Mucosa of gallbladder (tissue), 1 donor: ENCODE measurements at regions not wholly inside any gene's neighbourhood (a gene's known extent, or its start where the extent isn't known, plus 50 kb on each side); places are given as distances from the start of the nearest gene placed in this dataset.

Experiments used
- DNase-seq: peaks from one replicate; pipeline ENCODE4 v3.0.0-alpha.2; 2020; ENCODE audit warnings: low spot score
- donor health status: DM: no; HTN: no; CAD: no.

DNA sequence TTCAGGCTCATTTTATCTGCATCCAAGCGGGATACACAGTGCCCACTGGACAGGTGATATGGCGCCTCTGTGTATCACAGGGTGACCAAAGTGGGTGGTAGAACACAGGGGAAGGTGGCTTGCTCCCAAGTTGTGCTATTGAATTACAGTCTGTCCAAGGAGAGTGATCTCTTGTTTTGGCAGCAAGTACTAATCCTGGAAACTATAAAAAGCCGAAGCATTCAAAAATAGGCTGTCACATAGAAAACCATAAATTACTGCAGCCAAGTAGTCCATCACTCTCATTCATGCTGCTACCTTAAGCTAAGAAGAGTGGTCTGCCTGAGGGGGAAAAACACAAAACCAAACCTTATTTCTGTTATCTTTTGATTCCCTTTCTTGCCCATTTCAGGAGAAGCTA is 237.1 kb upstream of the POU3F3 start:
- DNase-seq, result no peak

DNA sequence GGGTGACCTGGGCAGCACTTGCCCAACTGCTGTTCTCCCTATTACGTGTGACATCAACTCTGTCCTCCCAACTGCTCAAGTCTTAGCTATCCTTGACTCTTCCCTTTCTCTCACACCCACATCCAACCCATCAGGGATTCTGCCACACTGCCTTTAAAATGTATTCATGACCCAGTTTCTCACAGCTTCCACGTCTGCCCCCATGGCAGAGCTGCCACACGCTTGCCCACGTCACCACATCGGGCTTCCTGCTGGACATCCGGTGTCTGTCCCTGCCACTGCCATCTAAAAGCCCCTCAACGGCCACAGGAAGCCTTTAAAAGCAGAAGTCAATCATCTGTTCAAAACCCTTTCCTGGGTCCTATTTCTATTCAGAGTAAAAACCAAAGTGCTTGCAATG is 233.1 kb upstream of the POU3F3 start:
- DNase-seq, result no peak

DNA sequence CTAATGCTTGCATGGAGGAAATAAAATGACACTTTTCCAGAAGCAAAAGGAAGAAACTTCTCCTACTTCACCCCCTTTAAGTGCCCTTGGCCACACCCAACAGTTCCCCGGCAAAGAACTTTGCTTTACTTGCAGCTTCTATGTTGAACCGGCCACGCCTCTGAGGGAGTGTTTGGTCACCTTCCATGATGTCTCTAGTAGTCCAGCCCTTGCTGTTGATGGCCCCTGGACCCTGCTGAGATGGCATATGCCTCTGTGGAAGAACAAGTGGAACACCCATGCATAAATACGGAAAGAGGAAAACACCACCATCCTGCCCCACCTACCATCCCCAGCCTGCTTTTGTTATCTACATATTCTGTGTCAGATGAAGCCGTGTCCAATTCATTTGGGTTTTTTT is 218.3 kb upstream of the POU3F3 start:
- no peak for DNase-seq

DNA sequence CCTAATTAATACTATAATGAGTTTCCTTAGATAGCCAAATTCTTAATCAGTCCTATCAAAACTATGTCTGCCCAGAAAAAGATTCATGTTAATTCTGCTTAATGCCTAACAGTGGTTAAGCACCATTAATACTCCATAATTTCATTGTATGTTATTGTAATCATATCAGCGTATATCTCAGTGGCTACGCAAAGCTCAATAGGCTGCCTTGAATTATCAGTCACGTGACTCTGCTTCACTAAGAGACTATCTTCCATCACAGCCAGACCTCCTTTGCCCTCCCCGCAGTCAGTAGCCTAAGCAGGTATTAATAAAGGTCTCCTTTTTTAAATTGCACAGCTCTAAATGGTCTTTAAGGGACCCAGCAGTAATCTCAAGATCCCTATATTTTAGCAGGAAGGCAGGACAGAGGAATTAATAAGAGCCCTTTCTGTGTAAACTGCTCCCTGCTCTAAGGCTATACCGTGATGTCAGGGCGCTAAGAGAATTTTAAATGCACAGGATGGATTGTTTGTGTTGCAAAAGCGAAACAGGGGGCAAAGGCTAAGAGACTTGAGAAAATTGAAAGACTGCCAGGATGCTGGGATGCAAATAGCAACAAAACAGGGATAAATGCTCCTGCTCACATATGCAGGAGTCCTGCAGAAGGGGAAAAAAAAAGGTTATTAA is 215.6 kb upstream of the POU3F3 start:
- no peak for DNase-seq

DNA sequence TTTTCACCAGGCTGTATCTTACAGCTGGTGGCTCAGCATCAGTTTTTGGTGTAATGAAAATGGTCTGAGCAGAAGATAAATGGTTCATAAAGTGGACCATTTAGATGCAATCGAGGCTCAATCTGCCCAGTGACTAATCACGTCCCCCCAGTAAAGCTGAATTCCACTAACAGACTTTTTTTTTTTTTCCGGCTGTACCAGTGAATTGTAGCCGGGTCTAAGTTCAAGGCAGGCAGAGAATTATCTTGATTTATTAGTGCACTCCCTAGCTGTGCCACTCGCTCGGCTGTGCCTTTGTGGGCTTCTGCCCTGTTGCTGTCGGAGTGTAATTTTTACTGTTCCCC is 215.1 kb upstream of the POU3F3 start:
- DNase-seq, result no peak

DNA sequence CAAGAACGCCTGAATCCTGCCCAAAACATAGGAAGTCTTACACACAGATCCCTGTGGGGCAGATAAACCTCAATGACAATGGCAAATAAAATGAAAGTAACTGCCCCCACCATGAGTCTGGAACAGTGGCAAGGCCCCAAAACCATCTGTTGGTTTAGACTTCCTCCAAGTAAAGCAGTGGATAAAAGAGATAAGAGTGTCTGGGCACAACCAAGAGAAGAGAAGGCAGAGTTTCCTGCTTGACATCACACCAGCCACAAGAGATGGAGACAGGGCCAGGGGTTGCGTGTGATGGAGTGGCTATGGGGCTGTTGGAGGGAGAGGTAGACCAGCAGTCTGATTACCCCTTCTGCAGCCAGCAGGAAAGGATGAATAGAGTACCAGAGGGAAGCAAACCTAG is 212.1 kb upstream of the POU3F3 start:
- no peak for DNase-seq

DNA sequence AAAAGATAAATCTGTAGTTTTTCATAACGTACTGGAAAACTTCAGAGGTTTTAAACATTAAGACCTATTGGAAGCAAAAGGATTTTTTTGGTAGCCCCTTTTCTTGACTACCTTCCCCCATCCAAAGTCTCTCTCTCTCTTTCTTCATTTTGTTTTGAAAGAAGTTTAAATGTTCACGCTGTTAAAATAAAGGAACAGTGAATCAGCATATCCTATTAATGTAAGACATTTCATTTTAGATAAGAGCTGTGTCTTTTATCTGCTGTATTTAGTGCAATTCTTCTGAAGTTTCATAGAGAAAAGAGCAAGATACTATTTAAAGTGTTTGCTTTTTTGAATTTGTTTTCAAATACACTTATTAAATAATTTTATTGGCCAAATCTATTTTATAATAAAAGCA is 205.5 kb upstream of the POU3F3 start:
- DNase-seq, result no peak

DNA sequence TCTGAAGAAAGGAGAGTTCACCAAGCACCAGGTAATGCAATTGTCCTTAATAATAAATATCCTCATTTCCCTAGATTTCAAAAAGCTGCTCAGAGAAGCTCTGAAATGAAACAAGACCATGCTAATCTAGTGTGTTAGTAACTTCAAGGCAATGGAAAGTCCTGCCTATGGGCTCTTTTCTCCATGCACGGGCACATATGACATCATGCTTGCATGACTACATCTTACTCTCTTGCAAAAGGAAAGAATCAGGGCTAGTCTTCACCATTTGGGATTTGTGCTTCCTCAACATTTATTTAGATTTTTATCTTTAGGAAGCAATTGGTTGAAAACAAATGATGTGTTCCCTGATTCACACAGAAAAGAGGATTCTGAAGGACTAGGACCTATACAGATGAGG is 204.0 kb upstream of the POU3F3 start:
- no peak for DNase-seq

DNA sequence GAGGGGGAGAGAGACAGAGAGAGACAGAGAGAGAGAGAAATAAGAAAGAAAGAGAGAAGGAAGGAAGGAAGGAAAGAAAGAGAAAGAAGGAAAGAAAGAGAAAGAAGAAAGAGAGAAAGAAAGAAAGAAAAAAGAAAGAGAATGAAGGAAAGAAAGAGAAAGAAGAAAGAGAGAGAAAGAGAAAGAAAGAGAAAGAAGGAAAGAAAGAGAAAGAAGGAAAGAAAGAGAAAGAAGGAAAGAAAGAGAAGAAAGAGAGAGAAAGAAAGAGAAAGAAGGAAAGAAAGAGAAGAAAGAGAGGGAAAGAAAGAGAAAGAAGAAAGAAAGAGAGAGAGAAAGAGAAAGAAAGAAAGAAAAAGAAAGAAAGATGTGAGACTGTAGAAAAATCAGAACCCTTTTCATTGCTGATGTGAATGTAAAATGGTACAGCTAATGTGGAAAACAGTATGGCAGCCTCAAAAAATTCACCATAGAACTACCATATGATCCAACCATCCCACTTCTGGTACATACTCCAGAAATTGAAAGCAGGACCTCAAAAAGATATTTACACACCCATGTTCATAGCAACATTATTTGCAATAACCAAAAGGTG is 203.4 kb upstream of the POU3F3 start:
- DNase-seq, result no peak

DNA sequence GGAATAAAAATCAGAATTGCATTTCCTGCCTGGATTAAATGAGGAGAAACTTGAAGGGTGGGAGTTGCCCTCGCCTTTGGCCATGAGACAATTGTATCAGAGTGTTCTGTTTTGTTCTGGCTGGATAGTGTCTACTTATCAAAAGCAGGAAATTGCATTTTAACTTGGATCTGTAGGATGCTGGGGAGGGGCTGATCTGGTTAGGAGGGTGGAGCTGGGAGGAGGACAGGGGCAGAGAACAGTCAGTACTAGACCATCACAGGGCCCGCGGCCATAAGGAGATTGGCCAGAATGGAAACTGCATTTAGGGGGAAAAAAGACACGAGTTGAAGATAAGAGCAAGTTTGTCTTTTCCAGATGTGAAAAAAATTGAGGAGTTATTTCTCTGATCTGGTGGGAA is 199.1 kb upstream of the POU3F3 start:
- DNase-seq, result no peak

DNA sequence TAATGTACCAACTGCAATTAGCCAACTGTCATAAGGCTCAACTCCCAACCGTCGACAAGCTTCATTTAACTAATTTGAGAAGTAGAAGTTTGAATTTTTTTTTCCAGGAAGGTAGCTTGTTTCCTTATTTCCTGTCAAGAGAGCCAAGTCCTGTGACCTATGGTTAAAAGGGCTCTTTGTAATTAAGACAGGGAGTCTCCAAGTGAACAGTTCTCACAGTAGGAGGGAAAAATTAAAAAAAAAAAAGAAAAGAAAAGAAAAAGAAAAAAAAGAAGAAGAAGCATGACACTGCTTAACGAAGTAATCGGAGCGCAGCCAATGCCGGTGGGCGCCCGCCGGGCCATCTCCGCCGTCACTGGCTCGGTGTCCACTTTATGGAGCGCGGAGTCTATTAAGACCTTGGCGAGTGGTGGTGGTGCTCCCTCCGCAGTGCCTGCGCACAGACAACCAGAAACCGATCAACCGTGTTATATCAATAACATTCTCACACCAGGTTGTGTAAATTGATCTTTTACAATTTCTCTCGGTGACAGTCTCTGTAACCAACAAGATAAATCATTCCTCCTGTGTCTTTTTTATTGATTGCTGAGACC is 197.2 kb upstream of the POU3F3 start:
- DNase-seq, result no peak

DNA sequence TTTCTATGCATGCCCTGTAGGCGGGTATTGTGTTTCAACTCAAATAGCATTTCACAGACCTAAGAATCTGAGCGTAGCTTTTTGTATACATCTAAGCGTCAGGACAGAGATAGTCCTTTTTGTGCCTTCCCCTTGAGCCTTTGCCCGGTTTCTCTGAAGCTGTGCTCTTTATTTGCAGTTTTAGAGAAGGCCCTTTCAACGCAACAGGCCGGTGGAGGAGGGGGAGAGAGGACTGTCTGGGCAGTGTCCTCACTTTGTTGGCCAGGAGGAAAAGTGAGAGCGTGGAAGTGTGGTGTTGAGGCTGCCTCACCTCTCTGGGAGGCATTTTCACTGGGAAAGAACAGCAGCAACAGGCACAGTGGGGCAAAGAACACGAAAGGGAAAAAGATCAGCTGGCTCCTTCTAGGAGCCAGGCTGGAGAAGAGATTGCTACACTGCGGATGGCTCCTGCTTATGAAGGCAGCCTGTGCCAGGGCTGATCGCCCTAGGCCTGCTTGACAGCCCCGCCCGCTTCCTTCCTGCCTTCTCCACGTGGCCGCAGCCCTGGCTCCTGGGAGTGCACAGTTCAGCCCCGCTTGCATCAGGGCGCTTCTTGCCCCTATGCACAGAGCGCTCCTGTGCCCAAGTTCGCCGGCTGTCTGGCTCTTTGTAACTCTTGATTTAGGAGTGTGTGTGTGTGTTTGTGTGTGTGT is 195.6 kb upstream of the POU3F3 start:
- DNase-seq, result no peak

DNA sequence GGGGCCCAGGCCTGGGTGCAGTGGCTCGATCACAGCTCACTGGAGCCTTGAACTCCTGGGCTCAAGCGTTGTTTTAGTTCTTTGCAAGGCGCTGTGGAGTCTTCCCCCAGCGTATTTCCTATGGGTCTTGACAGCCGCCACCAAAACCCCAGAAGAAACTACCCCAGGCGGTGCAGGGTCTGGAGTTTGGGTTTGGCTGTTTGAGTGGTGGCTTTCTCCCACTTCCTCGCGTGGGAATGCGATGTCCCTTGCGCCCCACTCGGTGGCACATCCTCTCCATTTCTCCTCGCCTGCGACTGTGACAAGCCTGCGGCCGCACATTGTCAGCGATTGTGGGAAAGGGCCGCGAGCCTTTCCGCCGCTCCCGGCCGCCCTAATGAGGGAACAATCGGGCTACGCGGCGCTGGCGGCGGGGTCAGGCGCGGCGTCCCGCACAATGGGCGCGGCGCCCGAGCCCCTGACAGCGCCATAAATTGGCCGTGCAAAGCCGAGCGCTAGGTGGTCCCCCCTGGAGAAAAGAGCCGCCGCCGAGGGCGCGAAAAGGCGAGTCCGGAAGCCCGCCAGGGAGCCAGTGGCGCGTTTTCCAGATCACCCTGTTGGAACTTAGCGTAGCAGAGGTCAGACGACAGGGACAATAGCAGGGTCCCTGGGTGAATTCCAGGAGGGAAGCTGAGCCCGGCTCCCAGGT is 194.9 kb upstream of the POU3F3 start:
- DNase-seq, result no peak

DNA sequence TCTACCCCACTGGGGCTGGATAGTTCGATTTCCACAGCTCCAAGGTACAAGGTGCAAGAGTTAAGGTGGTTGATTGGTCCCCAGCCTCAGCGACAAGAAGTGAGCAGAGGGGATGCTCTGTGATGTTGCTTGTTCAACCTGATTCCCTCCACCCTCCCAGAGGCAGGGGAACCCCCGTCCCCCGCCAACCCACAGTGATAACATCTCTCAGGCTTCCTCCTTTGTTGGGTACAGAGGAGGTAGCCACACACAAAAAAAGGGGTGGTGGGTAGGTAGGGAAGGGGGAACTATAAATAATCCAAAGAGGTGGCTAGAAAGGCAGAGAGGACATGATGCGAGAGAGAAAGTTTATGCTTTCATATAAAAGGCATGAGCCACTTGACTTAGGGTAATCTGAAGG is 192.9 kb upstream of the POU3F3 start:
- DNase-seq, result no peak

DNA sequence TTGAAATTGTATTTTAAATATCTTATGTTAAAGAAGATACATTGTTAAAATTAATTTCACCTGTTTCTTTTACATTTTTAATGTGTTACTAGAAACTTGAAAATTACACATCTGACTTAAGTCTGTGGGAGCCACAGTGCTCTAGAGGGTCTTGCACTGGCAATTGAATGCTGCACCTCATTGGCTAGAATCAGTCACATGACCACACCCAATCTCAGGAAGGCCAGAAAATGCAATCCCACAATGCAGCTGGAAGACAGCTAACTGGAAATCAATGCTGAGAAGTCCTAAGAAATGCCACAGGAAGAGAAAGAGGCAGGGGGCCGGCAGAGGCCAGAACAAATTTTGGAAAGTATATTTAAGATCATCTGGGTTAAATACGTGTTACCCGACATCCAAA is 189.2 kb upstream of the POU3F3 start:
- DNase-seq, result no peak

DNA sequence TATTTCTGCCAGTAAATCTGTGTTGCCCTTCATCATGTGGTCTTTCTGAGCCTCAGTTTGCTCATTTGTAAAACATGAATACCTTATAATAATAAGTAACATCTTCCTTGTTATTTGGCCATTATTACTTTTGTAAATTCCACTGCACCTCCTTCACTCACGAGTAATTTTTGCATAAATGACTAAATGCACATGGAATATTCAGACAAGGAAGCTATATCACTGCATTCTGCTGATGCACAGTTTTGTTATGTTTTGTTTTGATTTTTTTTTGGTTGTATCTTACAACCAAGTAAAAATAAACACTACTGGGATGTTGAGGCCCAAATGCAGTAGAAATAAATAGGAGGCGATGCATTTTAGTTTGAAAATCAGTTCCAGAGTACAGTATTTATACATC is 185.3 kb upstream of the POU3F3 start:
- no peak for DNase-seq

DNA sequence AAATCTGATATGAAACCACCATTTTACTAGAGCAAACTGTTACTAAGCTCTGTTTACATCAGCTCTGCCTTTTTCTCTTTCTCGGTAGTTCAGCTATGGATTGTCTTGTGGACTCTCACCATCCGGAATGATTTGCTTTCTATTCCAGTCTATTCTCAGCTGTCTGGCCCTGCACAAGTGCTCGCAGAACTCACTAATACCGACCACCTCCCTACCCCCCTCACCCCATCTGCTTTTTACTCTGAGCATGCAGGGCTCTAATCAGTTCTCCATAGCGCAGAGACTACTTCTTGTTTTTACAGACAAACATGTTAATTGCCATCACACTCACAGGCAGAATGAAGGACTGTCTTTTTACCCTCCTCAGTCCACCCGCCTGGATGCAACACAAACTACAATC is 180.7 kb upstream of the POU3F3 start:
- no peak for DNase-seq

DNA sequence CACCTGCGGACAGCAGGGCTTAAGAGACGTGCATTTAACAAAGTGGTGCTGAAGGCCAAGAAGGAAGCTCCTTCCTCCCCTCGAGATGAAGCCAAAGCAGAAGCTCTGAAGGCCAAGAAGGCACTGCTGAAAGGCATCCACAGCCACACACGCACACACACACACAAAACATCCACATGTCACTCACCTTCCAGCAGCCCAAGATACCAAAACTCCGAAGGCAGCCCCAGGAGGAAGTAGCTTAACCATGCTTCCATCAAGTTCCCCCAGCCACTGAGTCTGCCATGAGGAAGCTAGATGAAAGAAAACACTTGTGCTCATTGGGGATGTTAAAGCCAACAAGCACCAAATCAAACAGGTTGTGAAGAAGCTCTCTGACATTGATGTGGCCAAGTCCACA is 175.7 kb upstream of the POU3F3 start:
- DNase-seq, result no peak

DNA sequence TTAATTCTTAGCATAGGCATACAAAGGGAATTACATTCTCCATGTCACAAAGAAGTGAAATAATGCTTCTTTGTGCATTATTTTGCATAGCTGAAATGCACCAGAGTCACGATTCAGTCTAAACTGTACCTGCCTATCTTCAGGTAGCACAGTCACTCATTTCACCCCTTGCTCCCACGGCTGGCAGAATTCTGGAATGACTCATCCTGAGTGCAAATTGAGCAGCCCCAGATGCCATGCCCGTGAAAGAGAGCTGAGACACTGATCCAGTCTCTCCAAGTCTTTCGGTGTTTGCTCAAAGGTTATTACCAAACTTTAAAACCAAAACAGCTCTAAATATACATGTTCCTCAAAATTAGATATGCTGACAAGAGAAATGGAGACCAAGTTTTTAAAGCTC is 168.3 kb upstream of the POU3F3 start:
- no peak for DNase-seq

DNA sequence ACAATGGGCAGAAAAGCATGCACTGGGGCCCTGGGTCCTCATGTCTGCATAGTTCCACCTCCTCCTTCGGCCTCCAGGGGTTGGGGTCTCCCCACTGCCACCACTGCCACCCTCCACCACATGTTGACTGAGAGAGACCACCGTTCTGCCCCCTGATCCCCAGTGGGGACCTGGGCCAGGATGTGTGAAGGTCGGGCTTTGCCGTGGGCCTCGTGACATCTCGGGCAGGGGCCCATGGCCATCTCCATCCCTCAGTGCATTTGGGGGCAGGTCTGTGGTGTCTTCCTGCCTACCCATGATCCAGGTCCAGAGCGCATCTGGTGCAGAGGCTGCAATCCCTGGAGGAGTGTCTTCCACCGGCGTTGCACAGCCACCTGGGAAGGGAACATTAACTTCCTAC is 166.8 kb upstream of the POU3F3 start:
- no peak for DNase-seq

DNA sequence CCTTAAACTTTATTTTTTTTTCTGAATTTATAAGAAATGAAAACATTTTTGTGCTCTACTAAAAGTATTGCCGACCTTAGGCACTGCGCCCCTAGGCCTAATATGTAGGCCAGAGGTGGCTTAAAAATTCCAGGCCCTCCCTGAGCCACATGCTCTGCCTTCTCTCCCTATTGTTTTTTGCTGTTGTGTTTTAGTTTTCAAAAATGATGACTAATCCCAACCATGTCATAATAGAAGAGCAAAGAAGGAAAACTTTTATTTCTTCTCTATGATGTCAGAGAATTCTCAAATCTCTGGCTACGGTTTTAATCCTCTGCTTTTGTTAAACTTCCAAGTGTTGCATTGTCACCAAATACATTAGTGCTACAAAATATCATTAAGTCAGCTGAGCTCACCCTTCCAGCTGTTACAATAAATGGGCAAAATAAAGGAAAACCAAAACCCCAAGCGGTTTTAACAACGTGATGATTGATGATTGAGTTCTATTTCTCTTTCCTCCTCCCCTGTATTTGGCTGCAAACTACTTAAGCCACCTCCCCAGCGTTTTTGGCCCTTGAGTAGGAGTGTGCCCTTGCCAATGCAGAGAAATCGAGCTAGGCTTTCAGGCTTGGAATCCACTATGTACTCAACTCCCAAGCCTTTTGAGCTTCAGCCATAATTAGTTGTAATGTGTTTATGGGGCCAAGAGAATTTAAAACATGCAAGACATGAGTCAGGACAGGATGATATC is 163.5 kb upstream of the POU3F3 start:
- DNase-seq, result no peak

DNA sequence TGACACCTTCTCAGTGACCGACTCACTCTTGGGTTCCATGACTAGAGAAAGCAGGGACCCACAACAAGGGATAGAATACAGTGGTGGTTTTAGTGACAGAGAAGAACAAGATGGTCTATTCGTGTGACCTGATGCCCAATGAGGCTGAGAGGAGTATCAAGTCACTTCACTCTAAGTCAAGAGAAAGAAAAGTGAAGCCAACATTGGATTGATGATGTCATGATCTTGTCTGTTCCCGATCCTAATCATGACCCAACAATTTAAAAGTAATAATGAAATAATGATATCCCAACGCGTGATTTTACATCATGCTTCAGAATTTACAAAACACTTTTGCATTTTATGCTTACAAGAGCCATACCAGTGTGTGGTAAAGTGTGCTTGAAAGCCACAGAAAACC is 155.6 kb upstream of the POU3F3 start:
- no peak for DNase-seq
